HG02885 (cell line): ENCODE measurements at regions not wholly inside any gene's neighbourhood (a gene's known extent, or its start where the extent isn't known, plus 50 kb on each side); places are given as distances from the start of the nearest gene placed in this dataset.

Experiments
- ATAC-seq: cut with Tn5 transposase; IDR thresholded peaks from one replicate; pipeline ENCODE4 v1.9.1; 2021; ENCODE audit warnings: mild to moderate bottlenecking; ENCODE audit not compliant: unreplicated experiment, poor library complexity

- ATAC-seq: no peak
Observed at GRCh38 chr1:106568201-106568974, 488.1 kb upstream of the PRMT6 start.

GRCh38 chr1:106571109-106571508, 485.4 kb upstream of the PRMT6 start:
- no peak for ATAC-seq

GRCh38 chr1:106584107-106584506, 472.4 kb upstream of the PRMT6 start:
- ATAC-seq: no peak

- no peak for ATAC-seq
Observed at GRCh38 chr1:106584676-106585075, 471.8 kb upstream of the PRMT6 start.

- no peak for ATAC-seq
Observed at GRCh38 chr1:106600626-106601025, 455.8 kb upstream of the PRMT6 start.

GRCh38 chr1:106603616-106604015, 452.9 kb upstream of the PRMT6 start:
- ATAC-seq: no peak

- no peak for ATAC-seq
Observed at GRCh38 chr1:106608841-106609240, 447.6 kb upstream of the PRMT6 start.

GRCh38 chr1:106613068-106613467, 443.4 kb upstream of the PRMT6 start:
- no peak for ATAC-seq

- no peak for ATAC-seq
Observed at GRCh38 chr1:106613861-106614260, 442.6 kb upstream of the PRMT6 start.

- no peak for ATAC-seq
Observed at GRCh38 chr1:106615473-106615872, 441.0 kb upstream of the PRMT6 start.

GRCh38 chr1:106619080-106619826, 437.2 kb upstream of the PRMT6 start:
- ATAC-seq: no peak

- ATAC-seq: no peak
Observed at GRCh38 chr1:106619827-106620134, 436.7 kb upstream of the PRMT6 start.

- ATAC-seq: no peak
Observed at GRCh38 chr1:106620521-106620954, 435.9 kb upstream of the PRMT6 start.

GRCh38 chr1:106621853-106622252, 434.6 kb upstream of the PRMT6 start:
- no peak for ATAC-seq

- ATAC-seq: no peak
Observed at GRCh38 chr1:106637566-106637965, 418.9 kb upstream of the PRMT6 start.

- ATAC-seq: no peak
Observed at GRCh38 chr1:106646261-106646784, 410.2 kb upstream of the PRMT6 start.

GRCh38 chr1:106646816-106647215, 409.7 kb upstream of the PRMT6 start:
- no peak for ATAC-seq

GRCh38 chr1:106651028-106651762, 405.3 kb upstream of the PRMT6 start:
- no peak for ATAC-seq

GRCh38 chr1:106659490-106660244, 396.8 kb upstream of the PRMT6 start:
- ATAC-seq: no peak

GRCh38 chr1:106675558-106675957, 380.9 kb upstream of the PRMT6 start:
- ATAC-seq: no peak
